MM.1S (cell line): ENCODE measurements at regions not wholly inside any gene's neighbourhood (a gene's known extent, or its start where the extent isn't known, plus 50 kb on each side); places are given as distances from the start of the nearest gene placed in this dataset.

ENCODE experiments used
- EZH2 ChIP-seq: fragments of 300-600 bp; sonication (generic); optimal IDR thresholded peaks from 2 replicates; pipeline ENCODE3; 2017; ENCODE audit warnings: low read depth, mild to moderate bottlenecking, antibody characterized with exemption, low read length, mixed read lengths
- EZH2phosphoT487 ChIP-seq: fragments of 300-600 bp; sonication (generic); IDR thresholded peaks from 2 replicates; pipeline ENCODE4 v1.6.1; 2018; ENCODE audit warnings: antibody characterized with exemption, low read length
- TF ChIP-seq, protein P1 (sequence below): fragments of 300-600 bp; sonication (generic); IDR thresholded peaks from 2 replicates; pipeline ENCODE4 v1.5.1; 2016; ENCODE audit warnings: antibody characterized with exemption, low read length, mixed read lengths

DNA sequence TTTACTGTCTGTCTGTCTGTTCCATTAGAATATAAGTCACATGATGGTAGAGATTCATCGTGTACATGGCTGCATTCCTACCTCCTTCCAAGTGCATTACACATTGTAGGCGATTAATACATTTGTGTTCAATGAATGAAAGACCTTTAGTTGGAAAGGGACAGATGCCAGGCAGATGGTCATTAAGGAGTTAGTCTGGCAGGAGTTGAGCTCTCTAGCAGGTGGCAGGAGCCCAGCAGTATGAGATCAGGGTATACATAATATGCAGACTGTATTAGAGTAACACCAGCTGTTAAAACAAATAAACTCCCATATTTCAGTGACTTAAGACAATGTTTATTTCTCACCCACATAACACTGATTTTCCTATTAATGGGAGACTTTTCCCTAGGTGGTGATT, 147.7 kb upstream of the LARGE1 start:
- TF ChIP-seq, protein P1, sequence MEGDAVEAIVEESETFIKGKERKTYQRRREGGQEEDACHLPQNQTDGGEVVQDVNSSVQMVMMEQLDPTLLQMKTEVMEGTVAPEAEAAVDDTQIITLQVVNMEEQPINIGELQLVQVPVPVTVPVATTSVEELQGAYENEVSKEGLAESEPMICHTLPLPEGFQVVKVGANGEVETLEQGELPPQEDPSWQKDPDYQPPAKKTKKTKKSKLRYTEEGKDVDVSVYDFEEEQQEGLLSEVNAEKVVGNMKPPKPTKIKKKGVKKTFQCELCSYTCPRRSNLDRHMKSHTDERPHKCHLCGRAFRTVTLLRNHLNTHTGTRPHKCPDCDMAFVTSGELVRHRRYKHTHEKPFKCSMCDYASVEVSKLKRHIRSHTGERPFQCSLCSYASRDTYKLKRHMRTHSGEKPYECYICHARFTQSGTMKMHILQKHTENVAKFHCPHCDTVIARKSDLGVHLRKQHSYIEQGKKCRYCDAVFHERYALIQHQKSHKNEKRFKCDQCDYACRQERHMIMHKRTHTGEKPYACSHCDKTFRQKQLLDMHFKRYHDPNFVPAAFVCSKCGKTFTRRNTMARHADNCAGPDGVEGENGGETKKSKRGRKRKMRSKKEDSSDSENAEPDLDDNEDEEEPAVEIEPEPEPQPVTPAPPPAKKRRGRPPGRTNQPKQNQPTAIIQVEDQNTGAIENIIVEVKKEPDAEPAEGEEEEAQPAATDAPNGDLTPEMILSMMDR: no peak
- no peak for TF ChIP-seq EZH2phosphoT487
- no peak for TF ChIP-seq EZH2
